Endometrial microvascular endothelial cells (primary cell): ENCODE measurements at regions not wholly inside any gene's neighbourhood (a gene's known extent, or its start where the extent isn't known, plus 50 kb on each side); places are given as distances from the start of the nearest gene placed in this dataset.

ENCODE experiments used
- in situ Hi-C: cut with HindIII; loops from 2 replicates; pipeline ENCODE4 v1.10.0; 2017; ENCODE audit warnings: low sequenced_read_pairs, low pct_unique_long_range_greater_than_20kb; ENCODE audit errors: inconsistent ontology term

- in situ Hi-C loops: no loop called here
Observed at GRCh38 chr13:40056898-40057619, 401.6 kb downstream of the COG6 start.

DNA sequence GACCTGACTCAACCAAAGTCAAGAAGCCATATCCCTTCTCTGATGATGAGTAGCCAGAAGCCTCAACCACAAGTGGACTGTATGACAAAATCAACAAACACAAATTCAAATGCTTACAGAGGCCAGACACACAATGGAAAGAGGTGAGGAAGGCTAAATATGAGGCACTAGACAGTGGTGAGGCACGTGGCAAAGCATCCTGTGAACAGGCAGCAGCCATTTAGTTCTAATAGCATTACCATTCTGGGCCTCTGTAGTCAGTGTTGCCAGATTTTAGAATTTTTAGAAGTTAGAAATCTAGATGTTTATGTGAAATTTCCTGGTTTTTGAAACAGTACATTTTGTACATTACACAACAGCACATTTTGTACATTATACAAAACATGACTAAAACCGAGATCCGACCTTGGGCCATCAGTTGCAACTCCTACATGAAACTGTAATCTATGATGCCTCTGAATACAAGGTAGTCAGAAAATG lies 403.3 kb downstream of the COG6 start:
- in situ Hi-C loops: no loop called here

- in situ Hi-C loops: no loop called here
Observed at GRCh38 chr13:40059540-40060232, 404.2 kb downstream of the COG6 start.

- in situ Hi-C loops: no loop called here
Observed at GRCh38 chr13:40060296-40061007, 405.0 kb downstream of the COG6 start.

DNA sequence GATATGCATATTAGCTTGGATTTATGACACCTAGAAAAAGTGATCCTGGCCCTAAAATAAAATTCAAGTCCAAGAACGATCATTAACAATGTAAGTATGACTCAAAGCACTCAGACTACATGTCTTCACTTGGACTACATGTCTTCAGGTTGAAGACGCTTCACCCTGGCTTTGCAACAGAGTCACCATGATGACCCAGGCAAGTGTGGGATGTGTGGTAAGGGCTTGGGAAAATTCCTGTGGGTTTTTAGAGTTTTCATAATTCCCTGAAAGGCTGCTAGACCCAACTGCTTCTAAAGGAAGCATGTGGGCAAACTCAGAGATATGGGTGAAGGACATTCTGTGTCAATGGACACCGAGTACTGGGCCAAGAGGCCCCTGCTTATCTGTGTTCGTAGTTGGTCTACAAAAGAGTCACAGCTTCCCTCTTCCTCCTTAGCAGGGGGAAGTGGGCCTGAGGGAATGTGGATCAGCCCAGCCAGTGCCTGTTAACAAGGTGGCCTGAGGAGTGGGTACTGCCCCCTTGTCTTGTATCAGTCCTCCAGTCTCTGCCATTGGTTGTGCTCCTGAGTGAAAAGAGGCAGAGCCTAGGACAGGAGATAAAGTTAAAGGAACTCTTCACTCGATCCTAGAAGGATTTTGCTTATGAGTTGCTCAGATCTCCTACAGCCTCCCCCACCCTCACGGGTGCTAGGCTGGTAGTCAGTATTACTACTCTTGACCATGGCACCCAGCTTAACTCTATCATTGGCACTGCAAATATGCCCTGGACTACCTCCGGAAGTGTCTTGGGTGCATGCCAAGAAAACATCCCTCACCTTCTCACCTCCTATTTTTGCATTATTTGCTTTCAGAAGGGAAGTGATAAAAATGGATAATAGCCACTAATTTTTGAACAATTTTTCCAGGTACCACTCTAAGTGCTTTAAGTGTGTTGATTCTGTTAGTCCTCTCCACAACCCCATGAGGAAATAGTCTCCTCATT lies 406.3 kb downstream of the COG6 start:
- in situ Hi-C loops: no loop called here

- in situ Hi-C loops: no loop called here
Observed at GRCh38 chr13:40063278-40063698, 407.8 kb downstream of the COG6 start.

DNA sequence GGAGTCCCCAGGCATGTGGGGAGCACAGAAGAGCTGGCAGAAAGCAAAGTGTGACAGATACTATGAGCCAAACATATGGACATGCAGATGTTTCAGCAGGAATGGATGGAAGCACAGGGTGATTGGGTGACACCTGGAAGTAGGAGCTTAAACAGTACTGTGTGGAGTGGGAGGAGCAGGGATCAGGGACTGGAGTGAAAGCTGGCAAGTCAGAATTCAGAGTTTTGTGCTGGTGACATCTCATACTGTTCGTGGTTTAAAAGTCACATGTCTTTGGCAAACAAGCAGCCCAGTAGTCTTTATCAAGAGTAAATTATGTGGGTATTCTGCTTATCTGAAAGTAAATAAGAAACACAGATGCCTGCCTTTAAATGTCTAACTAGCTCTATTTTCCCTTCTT lies 408.2 kb downstream of the COG6 start:
- in situ Hi-C loops: no loop called here

DNA sequence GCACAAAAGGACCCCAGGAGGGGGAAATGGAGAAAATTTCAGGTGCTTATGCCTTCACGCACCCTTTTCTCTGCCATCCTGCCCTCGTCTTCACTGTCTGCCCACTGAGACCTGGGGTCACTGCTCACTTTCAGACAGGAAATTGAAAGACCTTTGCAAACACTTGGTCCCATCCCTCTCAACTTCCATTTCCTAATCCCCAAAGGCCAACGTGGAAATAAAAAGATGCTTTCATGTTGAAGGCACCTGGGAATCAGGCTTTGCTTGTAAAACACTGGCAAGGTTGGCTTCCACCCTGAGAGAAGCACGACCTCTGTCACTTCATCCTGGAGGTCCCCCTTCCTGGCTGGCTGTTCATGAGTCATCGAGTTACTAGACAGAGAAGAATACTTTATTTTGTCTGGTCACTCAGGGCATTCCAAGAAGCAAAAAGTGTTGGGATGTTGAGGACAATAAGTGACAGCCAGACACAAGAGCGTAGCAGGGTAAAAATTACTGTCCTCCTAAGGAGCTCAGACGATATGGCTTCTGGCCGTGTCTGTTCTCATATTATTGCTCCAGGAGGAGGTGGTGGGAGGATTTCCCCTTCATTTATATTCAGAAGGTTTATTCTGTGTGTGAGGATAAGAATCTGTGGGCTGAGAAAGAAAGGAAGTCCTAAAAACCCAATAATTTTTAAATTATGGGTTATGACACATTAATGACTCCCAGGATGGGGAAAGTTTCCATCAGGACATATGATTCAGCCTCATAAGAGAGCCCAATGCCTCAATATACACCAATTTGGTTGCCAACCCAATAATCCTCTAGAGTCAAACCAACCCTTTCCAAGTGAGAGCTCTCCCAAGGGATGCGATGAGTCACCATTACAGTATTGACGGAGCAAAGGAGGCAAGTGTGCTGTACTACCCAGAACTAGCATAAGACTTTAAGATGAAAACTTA lies 409.0 kb downstream of the COG6 start:
- in situ Hi-C loops: no loop called here

DNA sequence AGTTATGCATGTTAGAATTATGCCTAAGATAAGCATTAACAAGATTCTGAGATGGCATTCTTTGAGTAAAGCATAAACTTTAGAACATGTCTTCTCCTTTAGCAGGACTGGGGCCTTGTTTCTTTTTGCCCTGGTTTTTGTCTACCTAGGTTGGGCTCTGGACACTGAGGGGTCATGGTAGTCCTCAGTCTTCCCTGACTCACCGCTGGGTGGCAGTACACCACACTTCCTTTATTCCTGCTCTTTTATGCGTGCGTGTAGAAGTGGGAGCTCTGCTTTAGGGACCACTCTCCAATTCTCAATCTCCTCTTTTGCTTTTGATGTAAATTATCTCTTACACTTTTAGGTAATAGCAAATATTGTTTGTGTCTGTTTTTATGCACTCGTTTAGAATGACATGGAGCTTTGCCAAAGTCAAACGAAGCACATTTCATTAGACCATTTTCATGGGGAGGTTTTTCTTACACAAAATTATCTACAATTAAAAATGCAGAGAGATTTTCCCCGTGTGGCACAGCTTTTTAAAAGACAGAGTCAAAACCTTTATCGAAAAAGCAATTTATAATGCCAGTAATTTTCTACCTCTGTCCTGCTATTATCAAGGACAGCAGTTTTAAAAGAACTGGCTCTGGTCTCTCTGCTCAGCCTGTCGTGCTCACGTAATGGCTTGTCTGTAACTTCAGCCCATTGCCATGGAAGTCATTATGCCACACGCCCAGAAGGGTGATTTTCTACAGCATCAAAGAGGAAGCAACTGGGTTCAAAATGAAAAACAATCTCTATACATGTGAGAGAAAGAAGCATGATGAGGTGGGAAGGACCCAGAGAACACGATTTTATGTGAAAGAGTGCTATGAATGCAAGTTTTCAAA lies 413.9 kb downstream of the COG6 start:
- in situ Hi-C loops: no loop called here

GRCh38 chr13:40070357-40070756 lies 414.9 kb downstream of the COG6 start:
- in situ Hi-C loops: no loop called here

- in situ Hi-C loops: no loop called here
Observed at GRCh38 chr13:40072663-40073120, 417.2 kb downstream of the COG6 start.

DNA sequence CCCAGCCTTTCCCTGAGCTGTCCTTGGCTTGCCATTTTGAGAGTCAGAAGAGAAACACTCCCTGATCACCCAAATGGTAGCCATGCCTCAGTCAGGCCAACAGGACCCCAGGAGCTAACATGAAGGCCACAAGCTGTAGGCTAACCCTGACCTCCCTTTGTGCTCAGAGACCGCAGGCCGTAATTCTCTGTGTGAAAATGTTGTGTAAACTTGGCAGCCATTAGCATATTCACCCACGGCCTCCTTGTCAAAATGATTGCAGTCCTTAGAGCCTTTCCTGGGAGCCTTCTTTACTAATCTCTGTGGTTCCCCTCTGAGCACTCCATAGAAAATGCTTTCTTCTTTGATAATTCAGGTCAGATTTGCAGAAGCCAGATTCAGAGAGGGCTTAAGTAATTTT lies 418.9 kb downstream of the COG6 start:
- in situ Hi-C loops: no loop called here

GRCh38 chr13:40075281-40075680 lies 419.8 kb downstream of the COG6 start:
- in situ Hi-C loops: no loop called here

DNA sequence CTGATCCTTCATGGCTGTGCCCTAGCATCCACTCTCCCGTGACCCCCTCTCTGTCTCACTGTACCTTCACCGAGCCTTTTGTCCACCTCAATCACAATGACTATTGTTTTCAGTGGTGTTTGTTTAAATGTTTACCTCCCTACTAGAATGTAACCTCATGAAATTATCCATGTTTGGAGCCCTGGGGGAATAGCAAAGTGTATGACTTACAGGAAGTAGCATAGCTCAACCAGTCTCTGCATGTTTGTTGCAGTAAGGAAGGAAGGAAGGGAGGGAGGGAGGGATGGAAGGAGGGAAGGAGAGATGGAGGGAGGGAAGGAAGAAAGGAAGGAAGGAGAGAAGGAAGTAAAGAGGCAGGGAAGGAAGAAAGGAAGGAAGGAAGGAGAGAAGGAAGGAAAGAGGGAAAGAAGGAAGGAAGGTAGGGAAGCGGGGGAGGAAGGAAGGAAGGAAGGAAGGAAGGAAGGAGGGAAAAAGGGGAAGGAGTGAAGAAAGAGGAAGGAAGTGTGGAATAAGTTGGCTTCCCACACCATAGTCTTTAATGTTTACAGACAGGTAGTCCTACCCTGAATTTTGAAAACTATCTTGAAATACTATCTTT lies 421.4 kb downstream of the COG6 start:
- in situ Hi-C loops: no loop called here

DNA sequence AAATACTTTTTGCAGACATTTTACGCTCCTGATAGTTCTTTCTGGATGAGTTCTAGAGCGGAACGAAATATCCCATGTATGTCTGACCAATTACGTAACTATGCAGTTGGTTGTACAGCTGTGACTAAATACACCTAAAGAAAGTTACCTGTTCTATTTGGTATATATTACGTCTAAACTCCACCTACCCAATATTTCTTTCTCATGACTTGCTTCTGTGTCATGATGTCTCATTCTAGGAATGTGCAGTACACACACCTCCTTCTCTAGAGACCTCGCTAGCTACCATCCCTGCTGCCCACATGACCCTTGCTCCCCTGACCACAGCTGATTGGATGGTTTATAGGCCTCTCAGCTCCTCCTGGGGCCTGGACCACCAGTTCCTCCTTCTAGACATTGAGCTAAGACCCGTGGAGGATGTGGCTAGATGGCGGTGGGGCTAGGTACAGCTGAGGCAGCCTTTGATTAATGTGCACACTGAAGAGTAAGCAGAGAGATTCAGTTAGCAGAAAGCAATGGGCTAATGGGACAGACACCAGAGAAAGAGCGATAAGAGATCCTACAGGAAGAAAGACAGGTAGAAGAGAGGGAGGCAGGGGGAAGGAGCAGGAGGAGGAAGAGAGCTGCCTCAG lies 422.1 kb downstream of the COG6 start:
- in situ Hi-C loops: no loop called here

- in situ Hi-C loops: loop anchor here (10.0 kb wide), 2 partner anchors 425 to 605 kb away; no protein-coding TSS in a partner anchor
Observed at GRCh38 chr13:40079721-40080120, 424.3 kb downstream of the COG6 start.
